ENCODE measurements at regions not wholly inside any gene's neighbourhood (a gene's known extent, or its start where the extent isn't known, plus 50 kb on each side); places are given as distances from the start of the nearest gene placed in this dataset.

DNA sequence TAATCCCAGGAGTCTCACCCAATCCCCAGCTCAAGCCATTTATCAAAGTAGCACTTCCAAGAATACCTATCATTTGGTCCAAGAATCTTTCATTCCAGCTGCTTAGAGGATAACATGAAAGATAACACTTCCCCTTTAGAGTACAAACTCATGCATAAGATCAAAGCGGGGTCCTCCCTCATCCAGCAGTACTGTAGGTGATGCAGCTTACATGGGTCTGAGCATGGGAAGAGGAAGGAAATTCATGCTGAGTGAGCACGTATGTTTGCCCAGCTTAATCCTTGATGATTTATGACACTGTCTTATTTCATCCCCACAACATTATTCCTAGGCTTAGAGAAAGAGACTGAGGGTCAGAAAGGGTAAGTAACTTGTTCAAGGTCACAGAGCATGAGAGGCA, 167.1 kb upstream of the GJB5 start:
- no peaks in the 10 kb centered on the region for H3K27me3 ChIP-seq (ENCODE audit: low read depth, low read length)
- H3K4me1 ChIP-seq (ENCODE audit: control insufficient read depth in 1 of 2, insufficient read depth in 2 of 2, low read length in 2 of 2), result no peaks in the 10 kb centered on the region
- H3K4me3 ChIP-seq (ENCODE audit: low read depth in 1 of 2, low read length in 2 of 2), result no peak overlapping the region
- no peak overlapping the region for H3K27ac ChIP-seq (ENCODE audit: low read length)
- no peaks in the 10 kb centered on the region for H3K9me3 ChIP-seq (ENCODE audit: control insufficient read depth in 1 of 2, low read length in 2 of 2)
- no peaks in the 10 kb centered on the region for H3K36me3 ChIP-seq (ENCODE audit: control insufficient read depth in 1 of 2, insufficient read depth in 2 of 2, low read length in 2 of 2)

DNA sequence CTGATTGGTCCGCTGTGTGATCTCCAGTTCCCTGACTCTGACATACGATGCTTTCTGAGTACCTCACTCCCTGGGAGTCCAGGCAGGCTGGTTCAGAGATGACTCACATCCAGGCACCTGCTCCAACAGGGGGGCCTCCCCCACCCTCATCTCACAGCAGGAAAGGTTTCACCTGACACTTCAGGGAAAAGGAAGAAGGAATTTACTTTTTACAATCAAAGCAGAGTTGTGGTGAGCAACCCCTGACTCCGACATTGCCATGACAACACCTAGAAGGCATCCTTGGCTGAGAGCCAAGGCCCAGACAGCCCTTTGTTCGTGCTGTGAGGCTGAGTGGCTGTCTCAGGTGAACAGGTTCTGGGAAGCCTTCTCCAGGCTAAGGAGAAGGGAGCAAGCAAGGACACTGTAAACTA, 164.6 kb upstream of the GJB5 start:
- no peaks in the 10 kb centered on the region for H3K36me3 ChIP-seq (ENCODE audit: control insufficient read depth in 1 of 2, insufficient read depth in 2 of 2, low read length in 2 of 2)
- no peaks in the 10 kb centered on the region for H3K9me3 ChIP-seq (ENCODE audit: control insufficient read depth in 1 of 2, low read length in 2 of 2)
- H3K4me1 ChIP-seq (ENCODE audit: control insufficient read depth in 1 of 2, insufficient read depth in 2 of 2, low read length in 2 of 2), result no peaks in the 10 kb centered on the region
- no peak overlapping the region for H3K4me3 ChIP-seq (ENCODE audit: low read depth in 1 of 2, low read length in 2 of 2)
- H3K27ac ChIP-seq (ENCODE audit: low read length), result no peak overlapping the region
- H3K27me3 ChIP-seq (ENCODE audit: low read depth, low read length), result no peaks in the 10 kb centered on the region

DNA sequence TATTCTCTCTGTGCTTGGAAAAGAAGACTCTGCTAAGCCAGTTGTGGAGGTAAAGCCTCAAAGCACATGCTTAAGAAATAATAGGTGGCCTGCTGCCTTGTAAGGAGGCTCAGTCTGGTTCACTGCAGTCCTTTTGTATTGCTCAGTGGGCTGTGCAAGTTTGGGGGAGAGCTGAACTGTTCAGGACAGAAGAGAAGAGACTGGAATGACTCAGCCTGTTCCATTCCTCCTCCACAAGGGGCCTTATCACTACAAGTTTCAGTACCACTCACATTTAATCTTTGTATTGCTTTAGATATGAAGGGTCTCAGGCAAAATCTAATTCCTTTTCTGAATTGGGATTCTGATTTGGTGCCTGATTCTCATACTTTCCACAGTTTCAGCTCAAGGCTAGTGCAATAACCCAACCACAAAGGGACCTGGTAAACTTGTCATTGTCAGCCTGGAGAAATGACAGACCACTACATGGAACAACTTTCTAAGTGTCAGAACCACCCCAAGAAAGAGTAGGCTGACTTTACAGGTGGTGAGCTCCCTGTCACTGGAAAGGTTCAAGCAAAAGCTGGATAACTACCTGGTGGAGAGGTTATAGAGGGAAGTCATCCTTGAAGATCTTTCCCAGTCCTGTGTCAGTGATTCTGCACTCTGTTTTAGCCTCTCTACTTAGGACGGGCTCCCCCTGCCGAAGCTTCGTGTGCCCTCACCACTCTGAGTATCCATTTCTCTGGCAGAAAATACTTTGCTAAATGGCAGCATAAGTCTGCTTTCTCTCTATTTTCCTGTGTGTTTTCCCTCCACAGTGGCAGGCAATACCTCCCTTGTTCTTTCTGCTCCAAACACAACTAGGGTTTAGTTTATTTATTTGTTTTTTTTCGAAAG, 162.9 kb upstream of the GJB5 start:
- no peaks in the 10 kb centered on the region for H3K27me3 ChIP-seq (ENCODE audit: low read depth, low read length)
- no peaks in the 10 kb centered on the region for H3K9me3 ChIP-seq (ENCODE audit: control insufficient read depth in 1 of 2, low read length in 2 of 2)
- H3K27ac ChIP-seq (ENCODE audit: low read length), result no peak overlapping the region
- H3K4me1 ChIP-seq (ENCODE audit: control insufficient read depth in 1 of 2, insufficient read depth in 2 of 2, low read length in 2 of 2), result no peaks in the 10 kb centered on the region
- H3K36me3 ChIP-seq (ENCODE audit: control insufficient read depth in 1 of 2, insufficient read depth in 2 of 2, low read length in 2 of 2), result no peaks in the 10 kb centered on the region
- H3K4me3 ChIP-seq (ENCODE audit: low read depth in 1 of 2, low read length in 2 of 2), result no peak overlapping the region

DNA sequence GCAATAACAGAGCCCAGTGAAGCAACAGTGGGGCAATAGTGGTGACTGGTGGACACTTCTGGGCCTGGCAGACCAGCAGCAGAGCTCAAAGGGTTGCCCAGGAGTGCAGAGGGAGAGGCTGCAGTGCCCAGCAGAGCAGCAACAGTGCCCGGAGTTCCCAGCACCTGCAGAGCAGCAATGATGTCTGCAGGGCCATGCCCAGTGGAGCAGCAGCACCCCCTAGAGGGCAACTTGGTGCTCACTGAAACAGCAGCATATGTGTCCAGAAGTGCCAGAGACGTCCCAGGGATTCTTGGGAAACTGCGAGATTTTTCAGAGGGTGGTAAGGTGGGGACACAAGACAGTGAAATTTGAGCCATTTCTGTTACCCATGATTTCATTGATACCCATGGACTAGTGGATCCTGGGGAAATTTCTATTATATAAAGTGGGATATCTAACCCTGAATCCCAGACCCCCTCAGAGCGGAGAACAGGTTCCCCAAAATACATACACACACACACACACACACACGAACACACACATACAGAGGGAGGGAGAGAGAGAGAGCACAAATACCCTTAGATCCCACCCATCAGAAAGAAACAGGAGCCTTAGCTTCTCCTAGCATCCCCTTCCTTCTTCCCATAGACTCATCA, 156.9 kb upstream of the GJB5 start:
- Histone ChIP-seq H3K27me3 (ENCODE audit: low read depth, low read length) (no peaks in the 10 kb centered on the region), H3K9me3 (ENCODE audit: control insufficient read depth in 1 of 2, low read length in 2 of 2) (no peaks in the 10 kb centered on the region), H3K4me3 (ENCODE audit: low read depth in 1 of 2, low read length in 2 of 2) (no peak overlapping the region), H3K4me1 (ENCODE audit: control insufficient read depth in 1 of 2, insufficient read depth in 2 of 2, low read length in 2 of 2) (no peaks in the 10 kb centered on the region), H3K27ac (ENCODE audit: low read length) (no peak overlapping the region), H3K36me3 (ENCODE audit: control insufficient read depth in 1 of 2, insufficient read depth in 2 of 2, low read length in 2 of 2) (no peaks in the 10 kb centered on the region)

DNA sequence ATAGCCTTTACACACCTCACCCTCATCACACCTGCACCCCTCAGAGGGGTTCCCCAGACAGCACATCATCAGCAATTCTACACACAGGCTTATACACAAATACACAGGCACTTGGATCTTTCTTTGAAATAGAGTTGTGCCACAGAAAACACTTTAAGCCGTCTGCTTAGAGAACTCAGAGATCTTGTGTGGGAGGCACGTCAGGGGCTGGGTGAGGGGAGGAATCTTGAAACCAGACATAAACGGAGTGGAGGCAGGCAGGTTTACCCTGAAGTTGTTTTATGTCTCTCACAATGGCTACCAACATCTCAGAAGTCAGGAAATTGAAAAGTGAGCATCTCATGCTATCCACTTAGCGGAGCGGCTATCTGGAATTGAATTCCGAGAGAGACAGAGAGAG, 151.9 kb upstream of the GJB5 start:
- no peaks in the 10 kb centered on the region for H3K36me3 ChIP-seq (ENCODE audit: control insufficient read depth in 1 of 2, insufficient read depth in 2 of 2, low read length in 2 of 2)
- H3K27me3 ChIP-seq (ENCODE audit: low read depth, low read length), result no peaks in the 10 kb centered on the region
- no peak overlapping the region for H3K4me3 ChIP-seq (ENCODE audit: low read depth in 1 of 2, low read length in 2 of 2)
- H3K27ac ChIP-seq (ENCODE audit: low read length), result no peak overlapping the region
- H3K4me1 ChIP-seq (ENCODE audit: control insufficient read depth in 1 of 2, insufficient read depth in 2 of 2, low read length in 2 of 2), result no peaks in the 10 kb centered on the region
- H3K9me3 ChIP-seq (ENCODE audit: control insufficient read depth in 1 of 2, low read length in 2 of 2), result no peaks in the 10 kb centered on the region

DNA sequence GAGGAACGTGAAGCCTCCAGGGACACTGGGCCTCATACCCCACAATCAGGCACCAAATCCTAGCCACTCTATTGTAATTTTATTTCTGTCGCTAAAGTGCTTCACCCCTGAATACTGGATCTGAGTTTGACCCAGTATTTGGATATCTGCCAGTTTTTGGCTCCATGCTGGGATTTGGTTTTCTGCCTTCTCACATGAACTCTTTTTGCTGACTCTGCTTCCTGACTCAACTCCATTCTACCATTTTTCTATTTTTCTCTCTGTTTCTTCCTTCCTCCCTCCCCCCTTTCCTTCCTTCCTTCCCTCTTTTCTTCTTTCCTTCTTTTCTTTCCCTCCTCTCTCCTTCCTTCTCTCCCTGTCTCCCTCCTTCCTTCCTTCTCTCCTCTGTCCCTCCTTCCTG, 151.3 kb upstream of the GJB5 start:
- H3K27me3 ChIP-seq (ENCODE audit: low read depth, low read length), result no peaks in the 10 kb centered on the region
- no peaks in the 10 kb centered on the region for H3K4me1 ChIP-seq (ENCODE audit: control insufficient read depth in 1 of 2, insufficient read depth in 2 of 2, low read length in 2 of 2)
- no peaks in the 10 kb centered on the region for H3K9me3 ChIP-seq (ENCODE audit: control insufficient read depth in 1 of 2, low read length in 2 of 2)
- no peak overlapping the region for H3K27ac ChIP-seq (ENCODE audit: low read length)
- no peak overlapping the region for H3K4me3 ChIP-seq (ENCODE audit: low read depth in 1 of 2, low read length in 2 of 2)
- H3K36me3 ChIP-seq (ENCODE audit: control insufficient read depth in 1 of 2, insufficient read depth in 2 of 2, low read length in 2 of 2), result no peaks in the 10 kb centered on the region

DNA sequence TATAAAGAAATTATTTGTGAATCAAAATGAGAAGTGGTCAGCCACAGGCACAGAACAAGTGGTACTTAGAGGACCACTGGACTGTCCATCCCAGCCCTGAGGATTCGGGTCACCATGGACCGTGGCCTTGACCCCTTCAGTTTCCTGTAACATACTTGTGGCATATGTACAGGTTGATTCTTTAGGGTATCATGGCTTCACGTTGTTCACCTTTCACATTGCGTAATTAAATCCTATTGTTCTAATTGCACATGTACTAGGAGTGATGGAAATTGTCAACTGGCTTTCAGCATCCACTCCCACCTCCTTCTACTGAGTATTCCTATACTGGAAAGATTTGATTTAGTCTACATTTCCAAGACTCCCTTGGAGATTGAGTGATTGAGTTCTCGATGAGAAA, 148.3 kb upstream of the GJB5 start:
- Histone ChIP-seq H3K4me3 (ENCODE audit: low read depth in 1 of 2, low read length in 2 of 2) (no peak overlapping the region), H3K27ac (ENCODE audit: low read length) (no peak overlapping the region)

DNA sequence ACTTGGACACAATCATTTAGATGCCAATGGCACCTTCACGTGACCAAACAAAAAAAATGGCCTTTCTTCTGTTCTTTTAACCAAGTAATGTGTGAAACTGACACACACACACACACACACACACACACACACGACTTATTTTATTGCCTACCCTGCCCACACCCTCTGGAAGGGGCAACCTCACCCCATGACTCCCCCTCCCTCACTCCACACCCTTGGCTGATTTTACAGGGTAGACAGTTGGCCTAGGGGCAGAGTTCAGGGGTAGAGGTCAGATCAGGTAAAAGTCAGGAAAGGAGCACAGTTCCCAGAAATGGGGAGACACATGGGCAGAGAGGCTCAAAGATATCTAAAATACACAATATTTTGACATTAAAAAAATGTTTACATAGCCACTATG, 144.8 kb upstream of the GJB5 start:
- H3K9me3 ChIP-seq (ENCODE audit: control insufficient read depth in 1 of 2, low read length in 2 of 2), result no peaks in the 10 kb centered on the region
- H3K27ac ChIP-seq (ENCODE audit: low read length), result no peak overlapping the region
- H3K4me3 ChIP-seq (ENCODE audit: low read depth in 1 of 2, low read length in 2 of 2), result no peak overlapping the region
- no peaks in the 10 kb centered on the region for H3K27me3 ChIP-seq (ENCODE audit: low read depth, low read length)
- H3K4me1 ChIP-seq (ENCODE audit: control insufficient read depth in 1 of 2, insufficient read depth in 2 of 2, low read length in 2 of 2), result no peaks in the 10 kb centered on the region
- no peaks in the 10 kb centered on the region for H3K36me3 ChIP-seq (ENCODE audit: control insufficient read depth in 1 of 2, insufficient read depth in 2 of 2, low read length in 2 of 2)

More for the DNA sequence above, 148.3 kb upstream of the GJB5 start:
- H3K9me3 ChIP-seq (ENCODE audit: control insufficient read depth in 1 of 2, low read length in 2 of 2), result no peaks in the 10 kb centered on the region
- no peaks in the 10 kb centered on the region for H3K4me1 ChIP-seq (ENCODE audit: control insufficient read depth in 1 of 2, insufficient read depth in 2 of 2, low read length in 2 of 2)
- H3K36me3 ChIP-seq (ENCODE audit: control insufficient read depth in 1 of 2, insufficient read depth in 2 of 2, low read length in 2 of 2), result no peaks in the 10 kb centered on the region
- H3K27me3 ChIP-seq (ENCODE audit: low read depth, low read length), result no peaks in the 10 kb centered on the region

DNA sequence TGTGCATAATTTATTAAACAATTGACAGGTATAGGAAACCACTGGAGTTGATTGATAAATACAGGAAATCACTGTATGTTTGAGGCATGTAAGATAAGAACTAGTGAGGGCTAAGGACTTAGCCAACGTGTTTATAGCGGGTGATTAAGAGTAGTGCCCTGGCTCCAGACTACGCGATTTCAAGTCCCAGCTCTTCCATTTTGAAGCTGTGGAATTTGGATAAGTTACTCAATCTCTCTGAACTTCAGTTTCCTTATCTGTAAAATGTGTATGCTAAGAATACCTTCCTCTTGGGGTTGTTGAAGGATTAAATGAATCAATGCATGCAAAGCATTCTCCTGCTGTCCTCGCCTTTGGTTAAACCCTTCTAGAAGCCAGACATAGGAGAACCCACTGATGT, 143.3 kb upstream of the GJB5 start:
- H3K9me3 ChIP-seq (ENCODE audit: control insufficient read depth in 1 of 2, low read length in 2 of 2), result no peaks in the 10 kb centered on the region
- H3K27ac ChIP-seq (ENCODE audit: low read length), result no peak overlapping the region
- H3K27me3 ChIP-seq (ENCODE audit: low read depth, low read length), result no peaks in the 10 kb centered on the region
- H3K4me3 ChIP-seq (ENCODE audit: low read depth in 1 of 2, low read length in 2 of 2), result no peak overlapping the region
- H3K36me3 ChIP-seq (ENCODE audit: control insufficient read depth in 1 of 2, insufficient read depth in 2 of 2, low read length in 2 of 2), result no peaks in the 10 kb centered on the region
- no peaks in the 10 kb centered on the region for H3K4me1 ChIP-seq (ENCODE audit: control insufficient read depth in 1 of 2, insufficient read depth in 2 of 2, low read length in 2 of 2)

DNA sequence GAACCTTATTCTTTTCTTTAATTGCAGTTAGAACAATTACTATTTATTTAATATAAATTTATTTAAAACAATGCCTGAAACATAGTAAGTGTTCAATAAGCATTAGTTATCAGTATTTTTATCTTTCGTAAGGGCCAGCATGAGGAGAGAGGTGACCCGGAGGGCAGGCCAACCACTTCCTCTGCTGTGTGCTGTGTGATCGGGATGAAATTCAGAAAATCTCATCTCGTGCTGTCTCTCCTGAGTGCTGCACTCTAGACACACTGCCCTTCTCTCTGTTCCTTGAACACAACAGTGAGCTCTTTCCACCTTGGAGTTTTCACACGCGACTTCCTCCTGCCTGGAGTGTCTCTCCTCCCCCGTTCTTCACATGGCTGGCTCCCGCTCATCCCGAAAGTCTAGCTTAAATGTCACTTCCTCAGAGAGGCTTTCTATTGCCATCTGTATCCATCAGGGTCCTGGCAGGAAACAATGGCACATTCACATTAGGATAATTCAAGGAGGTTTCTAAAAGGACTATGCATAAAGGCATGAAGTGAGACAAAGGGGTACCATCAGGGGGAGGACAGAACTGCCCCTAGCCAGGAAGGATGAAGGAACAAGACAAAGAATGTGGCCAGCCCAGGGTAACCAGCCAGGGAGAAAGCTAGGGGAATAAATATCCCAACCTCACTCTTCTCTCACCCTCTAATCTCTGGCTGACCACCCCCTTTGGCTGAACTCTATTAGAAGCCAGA, 142.6 kb upstream of the GJB5 start:
- Histone ChIP-seq H3K27me3 (ENCODE audit: low read depth, low read length) (no peaks in the 10 kb centered on the region), H3K4me3 (ENCODE audit: low read depth in 1 of 2, low read length in 2 of 2) (no peak overlapping the region), H3K36me3 (ENCODE audit: control insufficient read depth in 1 of 2, insufficient read depth in 2 of 2, low read length in 2 of 2) (no peaks in the 10 kb centered on the region), H3K9me3 (ENCODE audit: control insufficient read depth in 1 of 2, low read length in 2 of 2) (no peaks in the 10 kb centered on the region), H3K4me1 (ENCODE audit: control insufficient read depth in 1 of 2, insufficient read depth in 2 of 2, low read length in 2 of 2) (no peaks in the 10 kb centered on the region), H3K27ac (ENCODE audit: low read length) (no peak overlapping the region)

DNA sequence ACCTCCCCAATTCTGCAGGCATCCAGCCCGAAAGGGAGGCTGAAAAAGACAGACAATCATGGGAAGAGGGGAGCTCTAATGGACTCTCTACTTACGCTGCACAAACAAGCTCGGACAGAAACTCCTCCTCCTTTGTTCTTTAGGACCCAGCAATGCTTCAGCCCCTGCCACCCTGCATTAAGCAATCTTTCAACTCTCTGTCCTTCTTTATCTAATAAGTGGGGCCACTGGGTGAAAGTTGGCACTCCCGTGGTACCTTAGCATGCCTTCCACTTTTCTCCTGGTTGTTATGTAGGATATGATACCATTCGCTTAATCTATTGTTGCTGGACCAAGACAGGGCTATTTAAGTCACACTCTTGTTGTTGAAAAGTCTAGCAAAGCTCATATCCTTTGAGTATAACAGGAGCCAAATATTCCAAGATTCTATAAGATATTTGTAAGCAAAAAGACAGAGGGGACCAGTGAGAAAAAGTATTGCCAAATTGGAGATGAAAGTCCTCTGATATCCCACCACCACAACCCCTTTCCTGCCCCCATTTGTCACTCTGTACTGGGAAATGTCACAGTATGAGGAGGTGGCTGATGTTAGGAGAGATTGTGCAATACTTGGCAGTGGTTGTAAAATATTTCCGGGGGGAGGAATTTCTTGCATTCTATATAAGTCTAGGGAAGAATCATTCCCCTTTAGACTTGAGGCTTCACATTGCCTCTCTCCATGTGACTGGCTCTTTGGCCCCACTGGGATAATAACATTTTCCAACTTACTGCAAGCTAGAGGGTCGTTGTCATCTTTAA, 137.3 kb upstream of the GJB5 start:
- Histone ChIP-seq H3K9me3 (ENCODE audit: control insufficient read depth in 1 of 2, low read length in 2 of 2) (no peaks in the 10 kb centered on the region), H3K4me1 (ENCODE audit: control insufficient read depth in 1 of 2, insufficient read depth in 2 of 2, low read length in 2 of 2) (no peaks in the 10 kb centered on the region), H3K36me3 (ENCODE audit: control insufficient read depth in 1 of 2, insufficient read depth in 2 of 2, low read length in 2 of 2) (no peaks in the 10 kb centered on the region), H3K27ac (ENCODE audit: low read length) (no peak overlapping the region), H3K4me3 (ENCODE audit: low read depth in 1 of 2, low read length in 2 of 2) (no peak overlapping the region), H3K27me3 (ENCODE audit: low read depth, low read length) (no peaks in the 10 kb centered on the region)
